NCI-H187 (cell line): ENCODE measurements at regions not wholly inside any gene's neighbourhood (a gene's known extent, or its start where the extent isn't known, plus 50 kb on each side); places are given as distances from the start of the nearest gene placed in this dataset.
"Not testable (repeated sequence)": the region's sequence is repeated elsewhere in the genome, so short reads cannot be mapped to it uniquely, and the experiment has no call there.

Experiments
- DNase-seq, 2 experiments: peaks; one replicate each; lab custom pipeline; 2025; lab: John Stamatoyannopoulos, UW

DNA sequence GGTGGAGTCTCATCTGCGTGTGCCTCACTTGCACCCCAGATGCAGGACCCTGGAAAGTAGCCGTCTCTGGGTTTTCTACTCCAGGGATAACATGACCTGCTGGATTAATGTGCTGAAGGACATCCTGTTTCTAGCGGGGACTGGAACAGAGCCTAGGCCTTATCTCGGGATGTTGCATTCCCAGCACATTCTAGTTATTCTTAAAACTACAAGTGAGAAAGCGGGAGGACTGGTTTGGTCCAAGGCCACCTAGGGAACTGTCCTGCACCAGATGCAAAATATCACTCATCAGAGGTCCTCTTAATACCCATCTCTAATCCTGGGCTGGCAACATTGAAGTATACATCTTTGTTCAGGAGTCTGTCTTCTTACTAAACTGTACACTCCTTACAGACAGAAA lies 179.9 kb downstream of the ZC3H11B start:
- DNase-seq, result no peak

DNA sequence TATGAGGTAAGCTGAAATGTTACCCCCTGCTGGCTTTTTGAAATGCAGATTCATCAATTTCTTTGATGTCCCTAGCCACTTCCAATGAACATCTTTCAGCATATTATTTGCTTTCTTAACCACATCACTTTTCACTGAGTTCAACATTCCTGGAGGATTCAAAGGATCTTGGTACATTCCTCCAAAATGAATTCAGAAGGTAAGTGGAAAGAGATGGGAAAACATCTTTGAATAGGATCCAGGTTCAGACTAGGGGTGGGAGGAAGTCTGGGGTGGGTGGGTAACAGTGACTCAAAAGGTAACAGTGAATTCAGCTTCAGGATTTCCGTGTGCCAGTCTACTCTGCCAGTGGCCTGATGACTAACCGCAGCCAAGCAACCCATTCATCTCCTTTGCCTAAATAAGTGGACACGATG lies 180.7 kb downstream of the ZC3H11B start:
- DNase-seq, result no peak

DNA sequence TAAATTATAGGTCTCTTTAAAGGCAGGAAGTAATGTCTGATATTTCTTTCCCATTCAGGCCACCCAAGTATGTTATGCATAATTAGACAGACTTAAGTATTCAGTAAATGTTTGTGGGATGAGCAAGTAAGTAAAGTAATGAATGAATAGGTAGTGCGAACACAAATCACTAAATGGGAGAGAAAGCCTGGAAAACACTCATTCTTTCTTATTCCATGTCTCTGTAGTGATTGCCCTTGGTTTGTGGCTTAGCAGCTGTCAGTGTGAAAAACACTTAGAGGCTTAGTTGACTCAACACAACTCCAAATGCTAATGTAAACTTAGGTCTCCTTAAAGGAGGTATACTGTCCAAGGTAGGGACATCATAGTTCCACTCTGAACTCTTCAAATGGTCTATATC lies 182.5 kb downstream of the ZC3H11B start:
- no peak for DNase-seq

DNA sequence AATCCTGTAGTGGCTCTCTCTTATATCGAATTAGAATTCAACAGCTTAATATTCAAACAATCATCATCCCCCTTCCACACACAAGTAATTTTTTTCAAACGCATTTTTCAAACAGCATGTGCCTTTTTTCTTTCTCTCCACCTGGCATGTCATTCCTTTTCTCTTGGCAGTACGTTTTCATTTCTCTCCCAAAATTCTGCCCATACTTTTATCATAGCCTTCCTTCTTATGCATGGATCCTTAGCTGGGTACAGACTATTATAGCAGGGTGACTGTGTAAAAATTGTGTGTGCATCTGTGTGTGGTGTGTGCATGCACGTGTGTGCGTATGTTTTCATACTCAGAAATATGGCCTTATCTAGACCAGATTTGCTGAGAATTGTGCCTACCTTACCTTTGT lies 184.3 kb downstream of the ZC3H11B start:
- DNase-seq, result no peak

DNA sequence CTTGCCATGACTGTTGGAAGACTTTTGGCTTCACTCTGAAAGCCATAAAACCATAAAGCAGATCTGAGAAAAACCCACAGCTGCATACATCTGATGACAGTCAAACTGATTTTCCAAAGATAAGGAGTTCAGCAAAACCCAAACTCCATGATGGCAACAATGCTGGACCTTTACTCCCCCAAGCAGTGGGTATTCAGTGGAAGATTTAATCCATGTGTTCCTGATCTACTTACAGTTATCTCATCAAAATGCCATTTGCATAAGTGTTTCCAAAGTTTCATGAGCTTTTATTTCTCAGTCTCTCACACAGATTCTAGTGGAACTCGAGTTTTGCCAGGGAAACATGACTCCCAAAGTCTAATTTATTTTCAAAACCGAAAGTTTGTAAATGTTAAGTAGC lies 184.9 kb downstream of the ZC3H11B start:
- DNase-seq, result no peak

DNA sequence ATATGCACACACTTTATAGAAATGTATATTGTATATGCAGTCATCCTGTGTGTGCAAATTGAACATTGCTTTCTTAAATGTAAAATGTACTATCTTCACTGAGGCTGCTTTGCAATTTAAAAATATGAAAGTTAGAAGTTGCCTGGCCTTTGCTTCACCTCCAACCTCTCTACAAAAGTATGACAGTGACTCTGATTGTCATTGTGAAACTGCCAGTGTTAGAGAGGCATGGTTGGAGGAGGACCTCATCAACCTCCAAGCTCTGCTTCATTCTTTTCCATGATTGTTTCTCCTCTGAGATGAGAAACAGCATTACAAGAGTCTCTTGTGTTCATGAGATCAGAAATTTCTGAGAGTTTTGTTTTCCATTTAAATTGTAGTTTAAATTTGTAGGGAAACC lies 185.5 kb downstream of the ZC3H11B start:
- DNase-seq, result no peak

DNA sequence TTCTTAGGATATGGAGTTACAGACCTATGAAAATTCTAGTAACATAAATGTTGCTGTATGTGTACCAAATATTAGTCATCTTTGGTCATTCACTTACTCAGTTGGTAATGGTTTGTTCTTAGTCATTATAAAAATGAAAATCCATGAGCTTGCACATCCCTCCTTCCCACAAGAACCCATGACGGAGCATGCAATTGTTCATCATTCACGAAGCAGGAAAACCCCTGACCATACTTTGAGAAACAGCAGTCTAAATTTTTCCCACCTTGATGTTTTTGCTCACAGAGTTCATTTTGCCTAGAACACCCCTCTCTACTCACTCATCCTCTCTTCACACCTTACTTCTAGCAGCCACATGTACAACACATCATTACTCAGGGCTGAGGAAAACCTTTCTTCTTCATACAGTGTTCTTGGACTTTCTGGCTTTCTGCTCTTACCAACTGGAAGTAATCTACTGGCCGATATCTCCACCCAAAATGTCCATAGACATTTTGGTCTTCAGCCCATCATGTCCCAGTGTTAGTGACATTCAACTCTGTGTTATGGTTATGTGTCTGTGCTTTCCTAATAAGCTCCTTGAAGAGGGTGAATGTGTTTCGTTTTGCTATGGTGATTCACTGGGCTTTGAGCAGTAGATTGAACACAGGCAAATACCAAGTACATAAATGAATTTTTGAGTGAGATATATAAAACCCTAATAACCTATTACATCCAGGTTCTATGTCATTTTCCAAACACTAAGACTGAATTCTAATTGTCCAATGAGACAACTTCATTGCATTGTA lies 189.9 kb downstream of the ZC3H11B start:
- no peak for DNase-seq

DNA sequence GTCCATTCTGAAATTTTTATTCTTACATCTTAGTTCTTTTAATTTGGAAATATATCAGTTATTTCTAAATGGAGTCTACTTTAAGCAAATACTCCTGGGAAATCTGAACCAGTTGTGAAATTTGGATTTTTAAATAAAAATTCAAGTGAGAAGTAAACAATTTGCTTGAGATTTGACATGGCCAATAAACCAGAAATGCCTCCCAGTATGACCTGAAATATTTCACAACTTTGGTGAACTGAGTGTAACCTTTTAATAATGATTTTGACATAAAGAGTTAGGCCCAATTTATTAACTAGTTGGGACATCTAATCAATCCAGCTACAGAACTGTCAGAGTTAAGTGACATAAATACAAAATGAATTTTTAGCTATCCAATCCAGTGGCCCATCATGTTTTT lies 192.0 kb downstream of the ZC3H11B start:
- DNase-seq, result no peak

DNA sequence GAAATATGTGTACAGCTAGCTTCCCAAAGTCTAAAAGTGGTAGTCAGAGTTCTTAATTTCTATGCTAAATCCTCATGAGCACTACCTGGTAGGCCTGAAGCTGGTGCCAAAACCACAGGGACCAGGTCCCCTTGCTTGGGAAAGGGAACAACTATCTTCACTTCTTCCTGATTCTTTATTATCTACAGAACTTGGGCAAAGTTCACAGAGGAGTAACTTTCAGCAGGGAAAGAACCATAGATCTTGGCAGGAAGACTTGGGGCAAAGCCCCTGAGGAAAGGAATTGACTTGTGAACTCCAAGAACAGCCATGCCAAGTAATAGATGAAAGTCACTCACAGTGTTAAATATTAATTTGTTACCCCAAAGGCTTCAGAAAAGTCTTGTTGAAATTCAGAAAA lies 193.0 kb downstream of the ZC3H11B start:
- no peak for DNase-seq

DNA sequence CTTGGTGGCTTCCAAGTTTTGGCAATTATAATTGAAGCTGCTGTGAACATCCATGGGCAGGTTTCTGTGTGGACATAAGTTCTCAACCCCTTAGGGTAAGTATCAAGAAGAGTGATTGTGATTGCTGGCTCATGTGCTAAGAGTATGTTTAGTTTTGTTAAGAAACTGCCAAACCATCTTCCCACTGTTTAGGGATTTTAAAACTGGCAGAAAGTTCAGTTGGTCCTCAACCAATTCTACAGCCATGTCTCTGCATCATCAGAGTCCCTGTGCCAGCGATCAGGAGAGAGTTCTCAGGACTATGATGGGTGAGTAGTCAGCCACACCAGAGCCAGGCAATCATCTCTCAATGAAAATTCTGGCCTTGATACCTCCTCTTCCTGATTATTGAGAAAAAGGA lies 193.8 kb downstream of the ZC3H11B start:
- no peak for DNase-seq

DNA sequence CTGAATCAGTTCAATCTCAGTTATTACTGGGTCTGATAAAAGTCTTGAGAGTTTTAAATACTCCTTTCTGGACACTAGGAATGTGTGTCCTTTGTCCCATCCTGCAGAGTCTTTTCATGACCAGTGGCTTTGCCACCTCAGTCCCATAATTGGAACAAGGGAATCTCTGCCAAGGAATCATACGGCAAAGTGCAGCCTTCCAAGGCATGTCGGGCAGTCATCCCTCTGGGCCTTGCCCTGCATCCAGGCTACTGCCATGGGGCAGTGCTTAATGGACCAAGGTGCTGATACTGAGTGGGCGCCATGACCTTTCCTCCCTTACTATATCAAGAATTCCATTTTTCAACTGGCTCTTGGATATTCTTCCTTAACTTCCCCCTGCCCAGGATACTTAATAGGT lies 195.3 kb downstream of the ZC3H11B start:
- no peak for DNase-seq

DNA sequence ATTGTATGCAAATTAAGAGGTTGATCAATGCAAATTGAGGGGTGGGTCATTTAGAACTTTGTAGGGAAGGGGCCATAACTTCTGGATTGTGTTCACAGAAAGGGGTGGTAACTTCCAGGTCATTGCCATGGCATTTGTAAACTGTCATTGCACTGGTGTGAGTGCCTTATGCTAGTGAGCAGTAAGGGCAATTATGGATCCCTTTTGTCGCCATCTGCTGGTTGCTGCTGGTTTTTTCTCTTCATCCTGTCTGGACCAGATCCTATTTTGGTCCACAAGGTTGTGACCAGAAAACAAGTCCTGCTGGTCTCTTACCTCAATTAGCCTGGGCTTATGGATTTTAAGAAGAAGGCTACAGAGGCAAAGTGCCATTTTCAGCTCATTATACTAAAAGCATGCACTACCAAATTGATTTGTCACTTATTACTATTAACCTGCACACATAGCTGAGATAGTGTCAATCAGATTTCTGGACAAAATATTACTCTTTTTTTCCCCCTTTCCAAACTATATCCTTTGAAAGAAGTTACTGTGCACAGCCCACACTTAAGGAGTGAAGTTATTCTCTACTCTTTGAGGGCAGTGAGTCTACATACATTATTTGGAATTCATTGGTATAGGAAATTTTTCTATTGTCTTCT lies 196.2 kb downstream of the ZC3H11B start:
- peak in 1 of 2 experiments; percentile 22 for DNase-seq

DNA sequence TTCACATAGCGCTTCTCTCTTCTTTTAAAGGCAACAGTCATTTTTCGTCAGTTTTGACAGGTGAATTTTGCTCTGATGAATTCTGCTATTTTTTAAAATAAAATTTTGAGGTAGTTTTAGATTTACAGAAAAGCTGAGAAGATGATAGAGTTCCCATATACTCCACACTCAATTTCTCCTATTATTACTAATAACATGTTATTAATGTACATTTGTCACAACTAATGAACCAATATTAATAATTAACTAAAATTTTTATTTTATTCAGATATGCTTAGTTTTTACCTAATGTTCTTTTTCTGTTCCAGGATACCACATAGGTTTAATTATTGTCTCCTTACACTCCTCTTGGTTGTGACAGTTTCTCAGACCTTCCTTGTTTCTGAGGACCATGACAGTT lies 197.0 kb downstream of the ZC3H11B start:
- no peak for DNase-seq

DNA sequence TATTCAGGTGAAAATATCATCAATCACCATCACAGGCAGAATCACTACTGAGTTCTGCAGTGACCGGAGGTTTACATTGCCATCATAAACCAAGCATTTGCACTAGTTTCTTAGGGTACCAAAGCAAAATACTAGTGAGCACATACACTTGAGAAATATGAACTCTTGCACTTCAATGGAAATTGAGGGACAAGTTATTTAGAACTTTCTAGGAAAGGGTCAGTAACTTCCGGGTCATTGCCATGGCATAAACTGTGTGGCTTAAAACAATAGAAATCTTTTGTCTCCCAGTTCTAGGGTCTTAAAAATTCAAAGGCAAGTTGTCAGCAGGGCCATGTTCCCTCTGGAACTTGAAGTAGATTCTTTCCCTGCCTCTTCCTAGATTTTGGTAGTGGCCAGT lies 197.5 kb downstream of the ZC3H11B start:
- no peak for DNase-seq

DNA sequence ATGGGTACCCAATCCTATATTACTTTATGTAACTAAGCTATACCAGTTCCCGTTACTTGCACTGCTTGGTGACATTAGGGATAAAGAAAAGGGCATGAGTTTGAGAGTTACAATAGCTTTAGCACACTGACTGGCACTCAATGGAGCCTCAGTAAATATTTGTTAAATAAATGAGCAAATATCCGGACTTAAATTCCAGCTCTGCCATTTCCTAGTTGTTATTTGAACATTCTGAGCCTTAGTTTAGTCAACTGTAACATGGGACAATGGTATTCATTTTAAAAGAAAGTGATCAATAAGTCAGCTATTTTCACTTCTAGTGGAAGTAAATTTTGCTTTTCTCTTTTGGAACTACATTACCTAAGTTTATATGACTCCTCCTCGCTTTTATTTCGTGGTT lies 198.7 kb downstream of the ZC3H11B start:
- no peak for DNase-seq

DNA sequence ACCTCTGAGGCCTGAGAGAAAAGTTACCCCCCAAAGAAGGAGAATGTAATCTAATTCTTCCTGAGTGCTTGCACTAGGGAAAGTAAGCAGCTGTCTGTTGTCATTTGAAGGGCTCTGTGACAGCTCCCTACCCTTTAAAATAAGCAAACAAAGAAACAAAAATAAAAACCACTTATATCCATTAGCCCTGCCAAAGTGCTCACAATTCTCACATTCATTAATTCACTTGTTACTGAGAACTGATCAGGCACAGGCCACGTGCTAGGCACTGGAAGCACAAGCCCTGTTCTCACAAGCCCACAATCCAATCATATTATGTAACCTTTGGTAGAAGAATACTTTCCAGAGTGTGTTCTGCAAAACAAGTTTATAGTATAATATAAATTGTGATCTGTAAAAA lies 199.4 kb downstream of the ZC3H11B start:
- no peak for DNase-seq

DNA sequence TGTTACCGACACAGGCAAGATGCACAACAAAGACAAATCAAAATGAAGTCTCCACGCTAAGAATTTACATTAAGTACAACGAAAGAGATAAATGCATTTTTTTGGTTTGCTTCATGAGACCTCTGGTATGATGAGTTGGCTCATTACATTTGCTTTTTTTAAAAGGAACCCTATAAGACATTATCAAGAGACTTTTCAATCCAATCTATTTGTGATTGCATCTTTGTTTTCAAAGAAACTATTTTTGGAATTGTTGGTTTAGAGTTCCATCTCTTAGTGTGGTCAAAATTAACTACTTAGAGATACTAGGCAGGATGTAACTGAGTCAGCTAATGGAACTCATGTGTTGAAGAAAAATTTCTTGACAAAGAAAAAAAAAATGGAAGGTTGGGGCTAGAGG lies 200.1 kb downstream of the ZC3H11B start:
- DNase-seq, result no peak

DNA sequence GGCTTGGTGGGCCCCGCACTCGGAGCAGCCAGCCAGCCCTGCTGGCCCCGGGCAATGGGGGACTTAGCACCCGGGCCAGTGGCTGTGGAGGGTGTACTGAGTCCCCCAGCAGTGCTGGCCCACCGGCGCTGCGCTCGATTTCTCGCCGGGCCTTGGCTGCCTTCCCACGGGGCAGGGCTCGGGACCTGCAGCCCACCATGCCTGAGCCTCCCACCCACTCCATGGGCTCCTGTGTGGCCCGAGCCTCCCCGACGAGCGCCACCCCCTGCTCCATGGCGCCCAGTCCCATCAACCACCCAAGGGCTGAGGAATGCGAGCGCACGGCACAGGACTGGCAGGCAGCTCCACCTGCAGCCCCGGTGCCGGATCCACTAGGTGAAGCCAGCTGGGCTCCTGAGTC lies 202.2 kb downstream of the ZC3H11B start:
- DNase-seq, result not testable (repeated sequence)

DNA sequence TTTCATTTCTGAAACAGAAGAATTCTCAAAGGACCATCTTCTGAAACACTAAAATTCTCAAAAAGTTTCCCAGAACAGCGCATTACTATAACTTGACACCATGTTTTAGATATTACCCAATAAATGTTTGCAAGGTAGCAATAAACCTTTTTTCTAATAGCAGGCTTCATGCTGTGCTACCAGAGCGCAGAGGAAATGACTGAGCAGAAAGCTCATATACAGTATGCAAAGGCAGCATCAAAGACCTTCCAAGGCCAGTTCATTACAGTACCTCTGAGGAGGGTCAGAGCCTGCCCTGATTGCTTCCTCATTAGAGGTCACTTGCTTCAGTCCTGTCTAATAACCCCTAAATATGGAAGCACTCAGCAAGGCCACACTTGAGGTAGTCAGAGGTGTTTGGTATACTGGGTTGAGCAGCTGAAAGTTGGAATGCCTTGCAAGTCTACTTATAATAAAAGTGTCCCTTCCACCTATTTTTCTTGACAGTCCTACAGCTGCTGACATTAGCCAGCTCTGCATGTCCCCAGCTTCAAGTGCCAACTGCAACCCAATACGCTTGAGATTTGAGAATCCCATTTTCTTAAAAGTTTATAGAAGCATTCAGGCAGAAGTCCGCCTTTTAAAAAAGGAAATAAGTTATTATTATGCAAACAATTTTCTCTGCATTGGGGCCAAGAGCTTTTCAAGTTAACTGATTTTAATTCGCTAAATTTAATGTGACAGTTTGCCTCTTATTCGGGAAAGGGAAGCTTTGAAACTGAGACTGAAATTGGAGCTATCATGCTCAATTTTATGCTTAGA lies 207.2 kb downstream of the ZC3H11B start:
- no peak for DNase-seq

DNA sequence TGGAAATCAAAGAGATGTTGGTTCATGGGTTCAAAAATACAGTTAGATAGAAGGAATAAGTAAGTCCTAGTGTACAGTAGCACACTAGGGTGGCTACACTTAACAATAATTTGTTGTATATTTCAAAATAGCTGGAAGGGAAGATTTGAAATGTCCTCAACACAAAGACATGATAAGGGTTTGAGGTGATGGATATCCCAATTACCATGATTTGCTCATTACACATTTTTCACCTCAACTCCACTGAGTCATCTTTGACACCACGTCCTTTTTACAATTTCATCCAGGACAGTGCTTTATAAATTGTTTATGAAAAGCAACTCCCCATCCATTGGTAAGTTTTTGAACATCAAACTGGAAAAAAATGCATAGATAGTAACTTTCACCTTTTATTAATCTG lies 208.3 kb downstream of the ZC3H11B start:
- DNase-seq, result no peak

DNA sequence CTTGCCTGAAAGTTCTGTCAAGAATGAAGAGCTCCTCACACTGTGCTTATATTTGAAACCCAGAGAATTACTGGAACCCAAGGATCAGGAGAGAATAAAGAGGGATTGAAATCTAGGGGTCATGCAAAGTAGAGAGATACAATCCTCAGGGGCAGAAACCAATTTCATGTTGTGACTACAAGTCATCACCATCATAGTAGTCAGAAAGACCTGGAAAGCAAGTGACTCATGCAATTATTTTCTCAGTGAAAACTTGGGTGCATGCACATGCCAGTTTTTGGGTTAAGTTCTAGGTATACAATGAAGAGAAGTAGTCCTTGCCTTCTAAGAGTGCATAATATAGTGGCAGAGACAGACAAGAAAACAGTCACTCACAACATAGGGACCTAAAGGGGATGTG lies 210.0 kb downstream of the ZC3H11B start:
- DNase-seq, result no peak

DNA sequence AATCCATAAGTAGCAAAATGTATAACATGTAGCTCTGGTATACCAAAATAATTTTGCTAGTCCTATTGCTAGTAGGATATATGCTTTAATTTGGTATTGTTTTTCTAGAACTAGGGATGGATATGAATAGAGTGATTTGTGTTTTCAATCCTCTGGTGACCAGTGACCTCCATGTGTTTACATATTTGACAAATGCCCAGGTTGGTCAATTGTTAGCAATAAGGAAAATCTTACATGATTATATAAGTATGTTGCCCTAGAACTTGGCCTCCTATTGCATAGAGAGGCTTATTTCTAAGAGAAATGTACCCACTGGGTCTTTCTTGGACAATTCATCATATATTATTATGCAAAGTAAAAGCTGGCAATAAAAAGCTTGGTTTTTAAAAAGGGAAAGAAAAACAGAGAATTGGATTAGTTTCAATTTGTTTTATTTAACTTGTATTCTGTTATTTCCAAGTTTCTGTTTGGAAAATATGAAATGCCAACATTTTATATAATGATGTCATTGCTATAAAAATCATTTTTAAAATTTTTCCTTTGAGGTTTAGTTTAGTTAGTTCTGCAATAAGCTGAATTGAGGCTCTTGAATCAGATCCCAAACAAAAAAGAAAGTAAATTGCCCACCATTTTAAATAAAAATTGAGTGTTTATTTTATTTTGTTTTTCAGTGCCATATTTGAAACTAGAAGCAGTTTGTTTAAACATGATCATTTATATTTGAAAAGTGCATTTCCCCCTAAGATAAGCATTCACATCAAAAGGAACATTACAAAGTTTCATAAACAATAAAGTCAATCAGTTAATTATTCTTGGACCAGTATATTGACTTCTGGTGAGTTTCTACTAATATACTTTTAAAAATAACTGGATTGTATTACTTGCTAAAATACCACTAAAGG lies 210.9 kb downstream of the ZC3H11B start:
- no peak for DNase-seq
